Heart left ventricle (tissue), 13 donors: ENCODE measurements at regions not wholly inside any gene's neighbourhood (a gene's known extent, or its start where the extent isn't known, plus 50 kb on each side); places are given as distances from the start of the nearest gene placed in this dataset.

Experiments
- CTCF ChIP-seq, 12 donors: fragments of 200-600 bp; sonication (generic) in 4 of 12; IDR thresholded peaks; one replicate each; pipeline versions ENCODE4 v1.5.0 to v1.8.0; 2018 to 2022; ENCODE audit warnings: antibody characterized with exemption in 12 of 12, mild to moderate bottlenecking in 5 of 12
- POLR2A ChIP-seq, 2 donors: fragments of 450-650 bp; IDR thresholded peaks; one replicate each; pipeline ENCODE4 v1.6.1; 2017; ENCODE audit warnings: antibody characterized with exemption in 2 of 2, mild to moderate bottlenecking in 2 of 2, moderate library complexity in 2 of 2
- donor health status: ischemic (EF 13 %, LVEDD 7.1; RV severe dilation, severe dysfunction).
- donor health status: DM: no; HTN: yes; CAD: no.
- donor health status: DM: no; HTN: no; CAD: no.
- donor health status: ischemic (EF 25% LVEDD 6.9; RV normal size, moderate dysfunction).
- donor health status: ischemic (EF 25% LVEDD 5.7; RV mildly dilated, moderate dysfunction).
- donor health status: ischemic (EF 35%, LVEDD 5.7; RV mildly dilated, moderate dysfunction).
- donor health status: nonischemic (EF 11% LVEDD 7.7; RV severe dilation, severe dysfunction).
- donor health status: DM: yes; HTN: yes; CAD: no.
- donor health status: PGD.
- donor health status: ischemic (EF 29% LVEDD 5.4; RV normal size, mild dysfunction).
- donor health status: nonischemic (EF 23%, LVEDD 6.1; RV moderate dilation, normal function).

GRCh38 chr11:29314211-29314610, 702.6 kb downstream of the KCNA4 start:
- TF ChIP-seq POLR2A (IDR thresholded peaks at IDR 0.05) (no peak), CTCF (IDR thresholded peaks at IDR 0.05) (no peak)
